Ovary (tissue), 3 donors: ENCODE measurements at regions not wholly inside any gene's neighbourhood (a gene's known extent, or its start where the extent isn't known, plus 50 kb on each side); places are given as distances from the start of the nearest gene placed in this dataset.

ENCODE experiments used
- EP300 ChIP-seq: sonication (generic); formaldehyde crosslinking; IDR thresholded peaks from one replicate; pipeline ENCODE4 v1.6.1; 2017; ENCODE audit warnings: antibody characterized with exemption
- POLR2A ChIP-seq: fragments of 450-650 bp; IDR thresholded peaks from one replicate; pipeline ENCODE4 v1.6.1; 2017; ENCODE audit warnings: antibody characterized with exemption, mild to moderate bottlenecking, moderate library complexity
- TF ChIP-seq, protein P1 (sequence below), 3 donors: fragments of 450-650 bp in 2 of 3; fragments of 200-600 bp in 1 of 3; IDR thresholded peaks; one replicate each; pipeline versions ENCODE4 v1.5.1 to v1.8.0; 2016 to 2022; ENCODE audit warnings: antibody characterized with exemption in 3 of 3, mild to moderate bottlenecking in 1 of 3
- donor health status: DM: no; HTN: no; CAD: no.

DNA sequence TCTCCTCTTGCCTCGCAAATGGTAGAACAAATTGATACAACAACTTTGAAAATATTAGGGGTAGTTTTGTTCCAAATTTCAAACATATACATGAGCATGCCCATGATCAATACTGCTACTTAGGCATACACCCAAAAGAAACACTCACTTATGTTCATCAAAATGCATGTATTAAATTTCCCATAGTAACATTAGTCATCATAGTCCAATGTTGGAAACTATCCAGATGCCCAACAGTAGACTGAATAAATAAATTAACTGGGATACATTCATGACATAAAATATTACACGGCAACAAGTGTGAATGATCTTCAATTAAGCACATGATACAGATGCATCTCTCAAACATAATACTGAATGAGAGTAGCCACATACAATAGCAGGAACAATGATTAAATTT, 391.6 kb downstream of the CDH11 start:
- TF ChIP-seq, protein P1, sequence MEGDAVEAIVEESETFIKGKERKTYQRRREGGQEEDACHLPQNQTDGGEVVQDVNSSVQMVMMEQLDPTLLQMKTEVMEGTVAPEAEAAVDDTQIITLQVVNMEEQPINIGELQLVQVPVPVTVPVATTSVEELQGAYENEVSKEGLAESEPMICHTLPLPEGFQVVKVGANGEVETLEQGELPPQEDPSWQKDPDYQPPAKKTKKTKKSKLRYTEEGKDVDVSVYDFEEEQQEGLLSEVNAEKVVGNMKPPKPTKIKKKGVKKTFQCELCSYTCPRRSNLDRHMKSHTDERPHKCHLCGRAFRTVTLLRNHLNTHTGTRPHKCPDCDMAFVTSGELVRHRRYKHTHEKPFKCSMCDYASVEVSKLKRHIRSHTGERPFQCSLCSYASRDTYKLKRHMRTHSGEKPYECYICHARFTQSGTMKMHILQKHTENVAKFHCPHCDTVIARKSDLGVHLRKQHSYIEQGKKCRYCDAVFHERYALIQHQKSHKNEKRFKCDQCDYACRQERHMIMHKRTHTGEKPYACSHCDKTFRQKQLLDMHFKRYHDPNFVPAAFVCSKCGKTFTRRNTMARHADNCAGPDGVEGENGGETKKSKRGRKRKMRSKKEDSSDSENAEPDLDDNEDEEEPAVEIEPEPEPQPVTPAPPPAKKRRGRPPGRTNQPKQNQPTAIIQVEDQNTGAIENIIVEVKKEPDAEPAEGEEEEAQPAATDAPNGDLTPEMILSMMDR (IDR thresholded peaks at IDR 0.05), result no peak
- TF ChIP-seq POLR2A, result no peak
- no peak for TF ChIP-seq EP300
